T-helper 1 cell (primary cell): ENCODE measurements at regions not wholly inside any gene's neighbourhood (a gene's known extent, or its start where the extent isn't known, plus 50 kb on each side); places are given as distances from the start of the nearest gene placed in this dataset.
"Not testable (repeated sequence)": the region's sequence is repeated elsewhere in the genome, so short reads cannot be mapped to it uniquely, and the experiment has no call there.

ENCODE experiments used
- DNase-seq, 5 donors: peaks; one replicate each; pipeline ENCODE4 v3.0.0-alpha.2; 2012 to 2020

- not testable (repeated sequence) for DNase-seq
Observed at GRCh38 chr15:24326513-24326912, 349.1 kb upstream of the NPAP1 start.

- not testable (repeated sequence) for DNase-seq
Observed at GRCh38 chr15:24331964-24332363, 343.6 kb upstream of the NPAP1 start.

GRCh38 chr15:24341876-24342275, 333.7 kb upstream of the NPAP1 start:
- not testable (repeated sequence) for DNase-seq

- DNase-seq, result not testable (repeated sequence)
Observed at GRCh38 chr15:24352777-24353176, 322.8 kb upstream of the NPAP1 start.

GRCh38 chr15:24381103-24381502, 294.5 kb upstream of the NPAP1 start:
- not testable (repeated sequence) for DNase-seq

GRCh38 chr15:24385258-24385657, 290.3 kb upstream of the NPAP1 start:
- DNase-seq, result not testable (repeated sequence)

- no peak for DNase-seq
Observed at GRCh38 chr15:24394303-24394702, 281.3 kb upstream of the NPAP1 start.

- DNase-seq, result not testable (repeated sequence)
Observed at GRCh38 chr15:24412649-24413048, 262.9 kb upstream of the NPAP1 start.

- DNase-seq, result not testable (repeated sequence)
Observed at GRCh38 chr15:24426286-24427054, 249.1 kb upstream of the NPAP1 start.

- DNase-seq, result not testable (repeated sequence)
Observed at GRCh38 chr15:24427055-24427400, 248.5 kb upstream of the NPAP1 start.

- not testable (repeated sequence) for DNase-seq
Observed at GRCh38 chr15:24435075-24435820, 240.3 kb upstream of the NPAP1 start.

GRCh38 chr15:24437270-24437669, 238.3 kb upstream of the NPAP1 start:
- not testable (repeated sequence) for DNase-seq

- not testable (repeated sequence) for DNase-seq
Observed at GRCh38 chr15:24437735-24438134, 237.8 kb upstream of the NPAP1 start.

- DNase-seq, result not testable (repeated sequence)
Observed at GRCh38 chr15:24477107-24478025, 198.2 kb upstream of the NPAP1 start.

GRCh38 chr15:24485885-24486567, 189.5 kb upstream of the NPAP1 start:
- not testable (repeated sequence) for DNase-seq

GRCh38 chr15:24488164-24488907, 187.2 kb upstream of the NPAP1 start:
- DNase-seq, result not testable (repeated sequence)

GRCh38 chr15:24505216-24505615, 170.4 kb upstream of the NPAP1 start:
- not testable (repeated sequence) for DNase-seq

GRCh38 chr15:24509714-24510113, 165.9 kb upstream of the NPAP1 start:
- not testable (repeated sequence) for DNase-seq

GRCh38 chr15:24511598-24511997, 164.0 kb upstream of the NPAP1 start:
- not testable (repeated sequence) for DNase-seq

- not testable (repeated sequence) for DNase-seq
Observed at GRCh38 chr15:24518772-24519171, 156.8 kb upstream of the NPAP1 start.

GRCh38 chr15:24531235-24531634, 144.3 kb upstream of the NPAP1 start:
- not testable (repeated sequence) for DNase-seq
